ENCODE measurements at regions not wholly inside any gene's neighbourhood (a gene's known extent, or its start where the extent isn't known, plus 50 kb on each side); places are given as distances from the start of the nearest gene placed in this dataset.
A peak's percentile ranks its signal among the peaks of the same experiment; 100 is the strongest.

DNA sequence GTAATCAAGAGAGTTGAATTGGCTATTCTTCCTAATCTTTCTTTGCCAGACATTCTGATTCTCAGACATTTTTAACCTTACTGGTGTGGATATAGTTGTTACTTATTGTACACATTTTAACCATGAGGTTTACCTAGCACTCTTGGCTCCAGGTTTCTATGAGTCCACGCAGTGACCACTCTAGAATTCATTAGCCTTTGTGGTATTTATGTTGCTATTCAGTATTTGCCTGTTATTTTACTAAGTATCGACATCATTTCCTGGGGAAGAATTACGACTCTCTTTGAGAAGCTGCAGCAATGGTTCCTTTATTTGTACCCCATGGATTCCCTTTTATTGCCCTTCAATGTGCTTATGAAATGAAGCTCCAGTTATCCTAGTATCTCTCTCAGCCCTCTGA is 120.7 kb downstream of the RDH14 start:
- TF ChIP-seq, protein P1, sequence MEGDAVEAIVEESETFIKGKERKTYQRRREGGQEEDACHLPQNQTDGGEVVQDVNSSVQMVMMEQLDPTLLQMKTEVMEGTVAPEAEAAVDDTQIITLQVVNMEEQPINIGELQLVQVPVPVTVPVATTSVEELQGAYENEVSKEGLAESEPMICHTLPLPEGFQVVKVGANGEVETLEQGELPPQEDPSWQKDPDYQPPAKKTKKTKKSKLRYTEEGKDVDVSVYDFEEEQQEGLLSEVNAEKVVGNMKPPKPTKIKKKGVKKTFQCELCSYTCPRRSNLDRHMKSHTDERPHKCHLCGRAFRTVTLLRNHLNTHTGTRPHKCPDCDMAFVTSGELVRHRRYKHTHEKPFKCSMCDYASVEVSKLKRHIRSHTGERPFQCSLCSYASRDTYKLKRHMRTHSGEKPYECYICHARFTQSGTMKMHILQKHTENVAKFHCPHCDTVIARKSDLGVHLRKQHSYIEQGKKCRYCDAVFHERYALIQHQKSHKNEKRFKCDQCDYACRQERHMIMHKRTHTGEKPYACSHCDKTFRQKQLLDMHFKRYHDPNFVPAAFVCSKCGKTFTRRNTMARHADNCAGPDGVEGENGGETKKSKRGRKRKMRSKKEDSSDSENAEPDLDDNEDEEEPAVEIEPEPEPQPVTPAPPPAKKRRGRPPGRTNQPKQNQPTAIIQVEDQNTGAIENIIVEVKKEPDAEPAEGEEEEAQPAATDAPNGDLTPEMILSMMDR (IDR thresholded peaks at IDR 0.05; ENCODE audit: low read depth, low read length): no peak
- H3K27me3 ChIP-seq (ENCODE audit: insufficient read depth, low read depth, severe bottlenecking): peaks cover 59% of the 10 kb centered on the region
- no peak overlapping the region for H3K4me3 ChIP-seq (ENCODE audit: low read depth, low read length)
- no peak for DNase-seq
- no peaks in the 10 kb centered on the region for H3K9me3 ChIP-seq (ENCODE audit: severe bottlenecking)
- no peak overlapping the region for H3K27ac ChIP-seq
- H3K36me3 ChIP-seq: no peaks in the 10 kb centered on the region

DNA sequence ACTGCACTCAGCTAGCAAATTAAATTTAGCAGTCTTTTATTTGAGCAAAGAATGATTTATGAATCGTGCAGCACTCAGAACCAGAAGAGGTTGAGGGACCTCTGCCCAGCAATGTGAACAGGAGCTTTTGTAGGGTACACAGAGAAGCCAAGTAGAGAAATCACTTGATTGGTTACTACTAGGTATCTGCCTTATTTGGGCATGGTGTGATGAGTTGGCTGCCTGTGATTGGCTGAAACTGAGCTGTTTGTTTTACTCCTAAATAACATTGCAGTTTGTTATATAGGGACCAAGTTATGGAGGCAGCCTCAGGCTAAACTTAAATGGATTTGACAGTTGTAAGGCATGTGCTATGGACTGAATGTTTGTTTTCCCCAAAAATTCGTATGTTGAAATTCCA is 122.5 kb downstream of the RDH14 start:
- Histone ChIP-seq H3K4me3 (ENCODE audit: low read depth, low read length) (no peak overlapping the region), H3K27me3 (ENCODE audit: insufficient read depth, low read depth, severe bottlenecking) (peaks cover 55% of the 10 kb centered on the region), H3K36me3 (no peaks in the 10 kb centered on the region), H3K9me3 (ENCODE audit: severe bottlenecking) (no peaks in the 10 kb centered on the region), H3K27ac (no peak overlapping the region)
- no peak for DNase-seq
- TF ChIP-seq, protein P1 (IDR thresholded peaks at IDR 0.05; ENCODE audit: low read depth, low read length): no peak

DNA sequence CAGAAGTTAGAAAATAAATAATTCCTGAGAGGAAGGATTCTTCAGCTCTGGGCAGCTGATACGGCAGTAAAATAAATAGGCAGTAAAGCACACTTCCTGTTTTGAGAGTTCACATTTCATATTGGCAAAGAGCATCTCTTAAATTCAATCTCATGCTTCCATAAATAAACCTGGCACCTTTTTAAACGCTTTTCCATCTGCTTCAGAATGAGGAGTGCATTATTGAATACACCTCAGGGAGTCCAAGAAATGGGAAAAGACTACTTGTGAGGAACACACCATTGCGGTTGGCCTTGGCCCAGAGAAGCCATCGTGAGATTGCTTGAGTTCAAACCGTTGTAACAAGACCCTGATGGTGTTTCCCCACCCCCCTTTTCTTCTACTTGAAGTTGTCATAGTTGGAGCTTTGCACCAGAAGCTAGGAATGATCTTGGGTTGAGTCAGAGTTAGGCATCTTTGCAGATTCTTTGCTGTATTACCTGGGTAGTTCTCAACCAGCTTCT is 123.9 kb downstream of the RDH14 start:
- Histone ChIP-seq H3K4me3 (ENCODE audit: low read depth, low read length) (no peak overlapping the region), H3K9me3 (ENCODE audit: severe bottlenecking) (no peaks in the 10 kb centered on the region), H3K27ac (no peak overlapping the region), H3K27me3 (ENCODE audit: insufficient read depth, low read depth, severe bottlenecking) (peaks cover 54% of the 10 kb centered on the region), H3K36me3 (no peaks in the 10 kb centered on the region)
- no peak for DNase-seq
- TF ChIP-seq, protein P1 (IDR thresholded peaks at IDR 0.05; ENCODE audit: low read depth, low read length): no peak

DNA sequence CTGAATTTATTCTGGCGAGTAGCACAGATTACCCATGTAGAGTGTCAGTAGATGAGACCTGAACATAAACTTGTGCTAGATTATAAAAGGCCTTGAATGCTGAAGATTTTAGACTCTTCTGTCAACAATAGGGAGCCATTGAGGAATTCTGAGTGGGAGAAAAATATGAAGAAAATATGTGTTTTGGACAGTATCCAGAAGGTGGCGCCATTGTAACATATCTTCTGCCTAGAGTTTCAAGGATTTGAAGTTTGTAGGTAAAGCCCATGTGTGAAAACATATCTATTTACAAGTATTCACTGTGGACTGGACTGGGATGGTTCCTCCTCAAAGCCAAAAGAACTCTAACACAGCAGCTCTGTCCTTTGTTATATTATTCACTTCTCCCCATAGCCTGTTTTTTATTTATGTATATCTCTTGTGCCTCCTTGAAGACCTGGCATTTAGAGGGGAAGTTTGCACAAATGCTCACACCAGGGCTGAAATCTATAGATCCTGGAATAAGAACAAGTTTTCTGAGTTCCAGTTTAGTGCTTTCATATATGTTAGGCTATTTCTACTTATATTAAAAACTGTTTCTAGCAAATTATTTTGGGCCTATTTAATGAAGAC is 124.9 kb downstream of the RDH14 start:
- H3K27me3 ChIP-seq (ENCODE audit: insufficient read depth, low read depth, severe bottlenecking): peaks cover 50% of the 10 kb centered on the region
- DNase-seq: peak; percentile 26
- no peak overlapping the region for H3K4me3 ChIP-seq (ENCODE audit: low read depth, low read length)
- TF ChIP-seq, protein P1 (IDR thresholded peaks at IDR 0.05; ENCODE audit: low read depth, low read length): peak; percentile 53
- no peaks in the 10 kb centered on the region for H3K9me3 ChIP-seq (ENCODE audit: severe bottlenecking)
- no peak overlapping the region for H3K27ac ChIP-seq
- H3K36me3 ChIP-seq: no peaks in the 10 kb centered on the region

DNA sequence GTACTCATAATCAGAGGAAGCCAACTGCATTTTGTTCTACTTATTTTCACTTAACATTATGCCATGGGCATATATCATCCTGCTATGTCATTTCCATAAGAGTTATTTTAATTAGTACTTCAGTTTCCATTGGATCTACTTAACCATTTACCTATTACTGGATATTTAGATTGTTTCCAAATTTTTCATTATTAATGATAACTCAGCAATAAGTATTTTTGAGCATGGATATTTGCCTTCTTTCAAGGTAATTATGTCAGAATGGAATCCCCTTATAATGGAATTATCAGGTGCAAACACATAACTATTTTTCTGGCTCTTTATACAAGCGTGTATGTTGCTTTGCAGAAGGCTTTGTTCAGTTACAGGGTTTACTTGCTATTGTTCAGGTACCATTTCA is 126.6 kb downstream of the RDH14 start:
- no peak overlapping the region for H3K27ac ChIP-seq
- no peaks in the 10 kb centered on the region for H3K36me3 ChIP-seq
- H3K9me3 ChIP-seq (ENCODE audit: severe bottlenecking): no peaks in the 10 kb centered on the region
- H3K4me3 ChIP-seq (ENCODE audit: low read depth, low read length): no peak overlapping the region
- TF ChIP-seq, protein P1 (IDR thresholded peaks at IDR 0.05; ENCODE audit: low read depth, low read length): no peak
- peaks cover 43% of the 10 kb centered on the region for H3K27me3 ChIP-seq (ENCODE audit: insufficient read depth, low read depth, severe bottlenecking)
- DNase-seq: no peak

DNA sequence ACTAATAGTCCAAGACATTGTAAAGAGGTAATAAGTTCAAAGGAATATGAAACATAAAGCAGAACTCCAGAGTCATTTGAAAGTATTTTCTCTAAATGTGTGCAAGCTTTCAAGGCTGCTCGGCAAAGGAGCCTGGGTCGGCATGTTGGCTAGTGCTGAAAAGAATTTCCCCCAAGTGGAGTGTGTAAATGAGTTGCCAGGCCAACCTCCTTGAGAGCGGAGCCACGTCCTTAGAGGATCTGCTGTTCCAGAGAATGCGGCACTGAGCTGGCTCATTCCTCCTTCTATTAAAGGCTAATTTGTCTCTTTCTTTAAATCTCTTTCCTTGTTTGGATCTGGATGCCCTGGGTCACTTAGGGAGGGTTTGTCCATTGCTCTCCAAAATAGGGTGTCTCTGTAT is 127.5 kb downstream of the RDH14 start:
- Histone ChIP-seq H3K4me3 (ENCODE audit: low read depth, low read length) (no peak overlapping the region), H3K27me3 (ENCODE audit: insufficient read depth, low read depth, severe bottlenecking) (peaks cover 47% of the 10 kb centered on the region), H3K9me3 (ENCODE audit: severe bottlenecking) (no peaks in the 10 kb centered on the region), H3K36me3 (no peaks in the 10 kb centered on the region), H3K27ac (no peak overlapping the region)
- TF ChIP-seq, protein P1 (IDR thresholded peaks at IDR 0.05; ENCODE audit: low read depth, low read length): no peak
- no peak for DNase-seq

Measured in WERI-Rb-1 (cell line).